ENCODE measurements at regions not wholly inside any gene's neighbourhood (a gene's known extent, or its start where the extent isn't known, plus 50 kb on each side); places are given as distances from the start of the nearest gene placed in this dataset.
"Not testable (repeated sequence)": the region's sequence is repeated elsewhere in the genome, so short reads cannot be mapped to it uniquely, and the experiment has no call there.

GRCh38 chr1:182242641-182243040 is 148.9 kb downstream of the GLUL start:
- H3K9me3 Mint-ChIP-seq: no peaks in the 10 kb centered on the region
- no peak overlapping the region for H3K4me3 Mint-ChIP-seq
- no peak overlapping the region for H3K27ac Mint-ChIP-seq
- no peaks in the 10 kb centered on the region for H3K4me1 Mint-ChIP-seq
- ATAC-seq (replicated peaks) (no peak), DNase-seq (no peak)
- H3K36me3 Mint-ChIP-seq: no peaks in the 10 kb centered on the region
- H3K27me3 Mint-ChIP-seq: peaks cover 7 to 11% of the 10 kb centered on the region in 2 donors

GRCh38 chr1:182240085-182240484 is 151.5 kb downstream of the GLUL start:
- Mint-ChIP-seq H3K4me1 (peaks cover 7 to 8% of the 10 kb centered on the region in 2 donors), H3K9me3 (peaks cover 0 to 1% of the 10 kb centered on the region in 2 donors), H3K36me3 (no peaks in the 10 kb centered on the region), H3K4me3 (no peak overlapping the region), H3K27ac (no peak overlapping the region), H3K27me3 (peaks cover 7 to 11% of the 10 kb centered on the region in 2 donors)
- ATAC-seq (replicated peaks) (no peak), DNase-seq (no peak)

- peaks cover 7 to 11% of the 10 kb centered on the region in 2 donors for H3K27me3 Mint-ChIP-seq
- peaks cover 0 to 1% of the 10 kb centered on the region in 2 donors for H3K9me3 Mint-ChIP-seq
- H3K4me1 Mint-ChIP-seq: peaks cover 7 to 8% of the 10 kb centered on the region in 2 donors
- DNase-seq (no peak), ATAC-seq (replicated peaks) (no peak)
- no peaks in the 10 kb centered on the region for H3K36me3 Mint-ChIP-seq
- no peak overlapping the region for H3K4me3 Mint-ChIP-seq
- H3K27ac Mint-ChIP-seq: no peak overlapping the region
Measured at GRCh38 chr1:182238421-182238820, 153.2 kb downstream of the GLUL start.

- peaks cover 7 to 8% of the 10 kb centered on the region in 2 donors for H3K4me1 Mint-ChIP-seq
- DNase-seq (no peak), ATAC-seq (replicated peaks) (no peak)
- no peaks in the 10 kb centered on the region for H3K36me3 Mint-ChIP-seq
- H3K27me3 Mint-ChIP-seq: peaks cover 6 to 10% of the 10 kb centered on the region in 2 donors
- H3K27ac Mint-ChIP-seq: no peak overlapping the region
- peaks cover 0 to 1% of the 10 kb centered on the region in 2 donors for H3K9me3 Mint-ChIP-seq
- no peak overlapping the region for H3K4me3 Mint-ChIP-seq
Measured at GRCh38 chr1:182237329-182237728, 154.3 kb downstream of the GLUL start.

GRCh38 chr1:182236651-182237077 is 154.9 kb downstream of the GLUL start:
- no peak for ATAC-seq (replicated peaks)
- H3K4me3 Mint-ChIP-seq: no peak overlapping the region
- no peaks in the 10 kb centered on the region for H3K36me3 Mint-ChIP-seq
- H3K27me3 Mint-ChIP-seq: peaks cover 0 to 5% of the 10 kb centered on the region in 2 donors
- H3K4me1 Mint-ChIP-seq: peaks cover 7 to 8% of the 10 kb centered on the region in 2 donors
- H3K27ac Mint-ChIP-seq: no peak overlapping the region
- peaks cover 0 to 1% of the 10 kb centered on the region in 2 donors for H3K9me3 Mint-ChIP-seq
- DNase-seq: no peak

GRCh38 chr1:182235952-182236650 is 155.5 kb downstream of the GLUL start:
- no peaks in the 10 kb centered on the region for H3K36me3 Mint-ChIP-seq
- no peak overlapping the region for H3K4me3 Mint-ChIP-seq
- no peak for ATAC-seq (replicated peaks)
- peaks cover 7 to 8% of the 10 kb centered on the region in 2 donors for H3K4me1 Mint-ChIP-seq
- peaks cover 0 to 1% of the 10 kb centered on the region in 2 donors for H3K9me3 Mint-ChIP-seq
- no peak for DNase-seq
- peaks cover 0 to 5% of the 10 kb centered on the region in 2 donors for H3K27me3 Mint-ChIP-seq
- no peak overlapping the region for H3K27ac Mint-ChIP-seq

GRCh38 chr1:182235604-182235951 is 156.0 kb downstream of the GLUL start:
- Mint-ChIP-seq H3K4me3 (no peak overlapping the region), H3K36me3 (no peaks in the 10 kb centered on the region), H3K4me1 (peaks cover 7 to 8% of the 10 kb centered on the region in 2 donors), H3K27me3 (peaks cover 4% of the 10 kb centered on the region in 2 donors), H3K9me3 (peaks cover 0 to 1% of the 10 kb centered on the region in 2 donors), H3K27ac (no peak overlapping the region)
- ATAC-seq (replicated peaks) (peak; percentile 45 to 49), DNase-seq (no peak)

GRCh38 chr1:182229921-182230491 is 161.6 kb downstream of the GLUL start:
- no peak for ATAC-seq (replicated peaks)
- no peaks in the 10 kb centered on the region for H3K9me3 Mint-ChIP-seq
- H3K27me3 Mint-ChIP-seq: peaks cover 5 to 15% of the 10 kb centered on the region in 2 donors
- DNase-seq: no peak
- no peaks in the 10 kb centered on the region for H3K36me3 Mint-ChIP-seq
- no peak overlapping the region for H3K27ac Mint-ChIP-seq
- H3K4me3 Mint-ChIP-seq: no peak overlapping the region
- H3K4me1 Mint-ChIP-seq: no peaks in the 10 kb centered on the region

- ATAC-seq (replicated peaks) (no peak), DNase-seq (no peak)
- Mint-ChIP-seq H3K27ac (no peak overlapping the region), H3K9me3 (no peaks in the 10 kb centered on the region), H3K36me3 (no peaks in the 10 kb centered on the region), H3K27me3 (peaks cover 5 to 15% of the 10 kb centered on the region in 2 donors), H3K4me1 (no peaks in the 10 kb centered on the region), H3K4me3 (no peak overlapping the region)
Measured at GRCh38 chr1:182229451-182229850, 162.1 kb downstream of the GLUL start.

- Mint-ChIP-seq H3K4me1 (no peaks in the 10 kb centered on the region), H3K27me3 (peaks cover 5 to 15% of the 10 kb centered on the region in 2 donors), H3K4me3 (no peak overlapping the region), H3K27ac (no peak overlapping the region), H3K36me3 (no peaks in the 10 kb centered on the region), H3K9me3 (peaks cover 0 to 1% of the 10 kb centered on the region in 2 donors)
- no peak for ATAC-seq (replicated peaks)
- no peak for DNase-seq
Measured at GRCh38 chr1:182227864-182228547, 163.6 kb downstream of the GLUL start.

GRCh38 chr1:182226618-182227017 is 165.0 kb downstream of the GLUL start:
- ATAC-seq (replicated peaks): no peak
- peaks cover 11 to 23% of the 10 kb centered on the region in 2 donors for H3K27me3 Mint-ChIP-seq
- H3K4me3 Mint-ChIP-seq: no peak overlapping the region
- no peaks in the 10 kb centered on the region for H3K4me1 Mint-ChIP-seq
- H3K27ac Mint-ChIP-seq: no peak overlapping the region
- H3K36me3 Mint-ChIP-seq: no peaks in the 10 kb centered on the region
- DNase-seq: no peak
- peaks cover 7 to 9% of the 10 kb centered on the region in 2 donors for H3K9me3 Mint-ChIP-seq

- ATAC-seq (replicated peaks); DNase-seq; H3K27ac Mint-ChIP-seq; H3K4me3 Mint-ChIP-seq; H3K36me3 Mint-ChIP-seq; H3K4me1 Mint-ChIP-seq: not testable (repeated sequence)
- H3K27me3 Mint-ChIP-seq: peaks cover 11 to 21% of the 10 kb centered on the region in 2 donors
- peaks cover 8 to 13% of the 10 kb centered on the region in 2 donors for H3K9me3 Mint-ChIP-seq
Measured at GRCh38 chr1:182225755-182226154, 164.2 kb upstream of the ZNF648 start.

- H3K4me3 Mint-ChIP-seq; H3K27ac Mint-ChIP-seq; H3K4me1 Mint-ChIP-seq; H3K36me3 Mint-ChIP-seq; DNase-seq; ATAC-seq (replicated peaks): not testable (repeated sequence)
- H3K9me3 Mint-ChIP-seq: peaks cover 12 to 20% of the 10 kb centered on the region in 2 donors
- peaks cover 16 to 23% of the 10 kb centered on the region in 2 donors for H3K27me3 Mint-ChIP-seq
Measured at GRCh38 chr1:182221990-182222389, 160.5 kb upstream of the ZNF648 start.

- peaks cover 16 to 23% of the 10 kb centered on the region in 2 donors for H3K27me3 Mint-ChIP-seq
- H3K9me3 Mint-ChIP-seq: peaks cover 12 to 20% of the 10 kb centered on the region in 2 donors
- not testable (repeated sequence) for H3K36me3 Mint-ChIP-seq; H3K4me3 Mint-ChIP-seq; H3K27ac Mint-ChIP-seq; H3K4me1 Mint-ChIP-seq; ATAC-seq (replicated peaks); DNase-seq
Measured at GRCh38 chr1:182221367-182221766, 159.9 kb upstream of the ZNF648 start.
